ENCODE measurements at regions not wholly inside any gene's neighbourhood (a gene's known extent, or its start where the extent isn't known, plus 50 kb on each side); places are given as distances from the start of the nearest gene placed in this dataset.

- TF ChIP-seq CTCF (IDR thresholded peaks at IDR 0.05; ENCODE audit: low read length): no peak
- TF ChIP-seq EZH2 (IDR thresholded peaks at IDR 0.05; ENCODE audit: borderline replicate concordance, low read length): no peak
Observed at GRCh38 chr20:57767441-57767840, 57.6 kb upstream of the PMEPA1 start.

All from OCI-LY1 (cell line).